Endothelial cell of umbilical vein (primary cell): ENCODE measurements at regions not wholly inside any gene's neighbourhood (a gene's known extent, or its start where the extent isn't known, plus 50 kb on each side); places are given as distances from the start of the nearest gene placed in this dataset.

Experiments
- EZH2 ChIP-seq: IDR thresholded peaks from 2 replicates; pipeline ENCODE4 v1.6.1; 2012; ENCODE audit warnings: borderline replicate concordance, low read depth, mild to moderate bottlenecking, moderate library complexity, low read length, inconsistent platforms; ENCODE audit not compliant: severe bottlenecking
- GATA2 ChIP-seq: IDR thresholded peaks from 2 replicates; pipeline ENCODE4 v1.7.0; 2011; ENCODE audit warnings: low read depth, mild to moderate bottlenecking, moderate library complexity, mixed read lengths, low read length; ENCODE audit not compliant: insufficient read length, insufficient read depth
- JUN ChIP-seq: IDR thresholded peaks from 2 replicates; pipeline ENCODE4 v1.6.1; 2011; ENCODE audit warnings: borderline replicate concordance, low read depth; ENCODE audit not compliant: insufficient read length, insufficient read depth
- MYC ChIP-seq: IDR thresholded peaks from one replicate; pipeline ENCODE4 v1.6.1; 2011; ENCODE audit warnings: mild to moderate bottlenecking, low read depth, low read length
- POLR2A ChIP-seq: IDR thresholded peaks from 2 replicates; pipeline ENCODE4 v1.6.1; 2012; ENCODE audit warnings: low read depth, mild to moderate bottlenecking, control low read depth, low read length
- POLR2AphosphoS5 ChIP-seq: IDR thresholded peaks from 2 replicates; pipeline ENCODE4 v1.6.1; 2012; ENCODE audit warnings: low read depth, mild to moderate bottlenecking, control low read depth, low read length, moderate library complexity; ENCODE audit not compliant: insufficient read depth
- TF ChIP-seq, protein P1 (sequence below), 2 donors: IDR thresholded peaks; 1 replicate in 1 of 2; 2 replicates in 1 of 2; pipeline ENCODE4 v1.5.1; 2011; ENCODE audit warnings: low read length in 2 of 2, mild to moderate bottlenecking in 2 of 2, moderate library complexity in 2 of 2, control low read depth in 1 of 2, inconsistent platforms in 1 of 2, low read depth in 1 of 2; ENCODE audit not compliant: insufficient read depth in 1 of 2; ENCODE audit errors: extremely low read depth in 1 of 2
- TF ChIP-seq, protein P2 (sequence below): IDR thresholded peaks from 2 replicates; pipeline ENCODE4 v1.6.1; 2011; ENCODE audit not compliant: insufficient read depth, insufficient read length

- TF ChIP-seq, protein P1, sequence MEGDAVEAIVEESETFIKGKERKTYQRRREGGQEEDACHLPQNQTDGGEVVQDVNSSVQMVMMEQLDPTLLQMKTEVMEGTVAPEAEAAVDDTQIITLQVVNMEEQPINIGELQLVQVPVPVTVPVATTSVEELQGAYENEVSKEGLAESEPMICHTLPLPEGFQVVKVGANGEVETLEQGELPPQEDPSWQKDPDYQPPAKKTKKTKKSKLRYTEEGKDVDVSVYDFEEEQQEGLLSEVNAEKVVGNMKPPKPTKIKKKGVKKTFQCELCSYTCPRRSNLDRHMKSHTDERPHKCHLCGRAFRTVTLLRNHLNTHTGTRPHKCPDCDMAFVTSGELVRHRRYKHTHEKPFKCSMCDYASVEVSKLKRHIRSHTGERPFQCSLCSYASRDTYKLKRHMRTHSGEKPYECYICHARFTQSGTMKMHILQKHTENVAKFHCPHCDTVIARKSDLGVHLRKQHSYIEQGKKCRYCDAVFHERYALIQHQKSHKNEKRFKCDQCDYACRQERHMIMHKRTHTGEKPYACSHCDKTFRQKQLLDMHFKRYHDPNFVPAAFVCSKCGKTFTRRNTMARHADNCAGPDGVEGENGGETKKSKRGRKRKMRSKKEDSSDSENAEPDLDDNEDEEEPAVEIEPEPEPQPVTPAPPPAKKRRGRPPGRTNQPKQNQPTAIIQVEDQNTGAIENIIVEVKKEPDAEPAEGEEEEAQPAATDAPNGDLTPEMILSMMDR (IDR thresholded peaks at IDR 0.05; ENCODE audit: extremely low read depth in 1 of 2, insufficient read depth in 1 of 2, low read depth in 1 of 2, low read length in 2 of 2), result no peak
- TF ChIP-seq EZH2, result no peak
- TF ChIP-seq POLR2A, result no peak
- no peak for TF ChIP-seq POLR2AphosphoS5
- TF ChIP-seq MYC, result no peak
- TF ChIP-seq, protein P2, sequence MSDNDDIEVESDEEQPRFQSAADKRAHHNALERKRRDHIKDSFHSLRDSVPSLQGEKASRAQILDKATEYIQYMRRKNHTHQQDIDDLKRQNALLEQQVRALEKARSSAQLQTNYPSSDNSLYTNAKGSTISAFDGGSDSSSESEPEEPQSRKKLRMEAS, result no peak
- no peak for TF ChIP-seq GATA2
- no peak for TF ChIP-seq JUN
Observed at GRCh38 chr14:26959972-26960660, 362.3 kb upstream of the NOVA1 start.
